ENCODE measurements at regions not wholly inside any gene's neighbourhood (a gene's known extent, or its start where the extent isn't known, plus 50 kb on each side); places are given as distances from the start of the nearest gene placed in this dataset.
A peak's percentile ranks its signal among the peaks of the same experiment; 100 is the strongest.

DNA sequence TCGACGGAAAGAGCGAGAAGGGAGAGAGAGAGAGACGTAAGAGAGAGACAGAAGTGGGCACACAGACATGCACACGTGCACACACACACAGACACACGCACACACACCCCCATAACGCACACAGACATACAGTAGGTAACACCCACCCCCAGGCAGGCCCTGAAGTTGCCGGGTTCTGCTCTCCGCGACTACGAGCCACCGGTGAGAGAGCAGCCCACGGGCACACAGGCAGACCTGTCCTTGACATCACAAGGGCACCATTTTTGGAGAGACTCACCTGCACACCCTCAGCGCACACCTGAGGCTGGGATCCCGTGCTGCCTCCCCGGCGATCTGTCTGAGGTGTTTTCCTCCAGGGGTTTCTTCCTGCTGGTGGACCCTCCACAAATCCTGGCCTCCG is 1171.0 kb upstream of the PCDH10 start:
- H3K4me3 ChIP-seq, result no peak overlapping the region
- H3K27ac ChIP-seq, result no peak overlapping the region
- TF ChIP-seq POLR2AphosphoS5 (IDR thresholded peaks at IDR 0.05) (no peak), POLR2A (IDR thresholded peaks at IDR 0.05) (no peak)
- TF ChIP-seq, protein P1, sequence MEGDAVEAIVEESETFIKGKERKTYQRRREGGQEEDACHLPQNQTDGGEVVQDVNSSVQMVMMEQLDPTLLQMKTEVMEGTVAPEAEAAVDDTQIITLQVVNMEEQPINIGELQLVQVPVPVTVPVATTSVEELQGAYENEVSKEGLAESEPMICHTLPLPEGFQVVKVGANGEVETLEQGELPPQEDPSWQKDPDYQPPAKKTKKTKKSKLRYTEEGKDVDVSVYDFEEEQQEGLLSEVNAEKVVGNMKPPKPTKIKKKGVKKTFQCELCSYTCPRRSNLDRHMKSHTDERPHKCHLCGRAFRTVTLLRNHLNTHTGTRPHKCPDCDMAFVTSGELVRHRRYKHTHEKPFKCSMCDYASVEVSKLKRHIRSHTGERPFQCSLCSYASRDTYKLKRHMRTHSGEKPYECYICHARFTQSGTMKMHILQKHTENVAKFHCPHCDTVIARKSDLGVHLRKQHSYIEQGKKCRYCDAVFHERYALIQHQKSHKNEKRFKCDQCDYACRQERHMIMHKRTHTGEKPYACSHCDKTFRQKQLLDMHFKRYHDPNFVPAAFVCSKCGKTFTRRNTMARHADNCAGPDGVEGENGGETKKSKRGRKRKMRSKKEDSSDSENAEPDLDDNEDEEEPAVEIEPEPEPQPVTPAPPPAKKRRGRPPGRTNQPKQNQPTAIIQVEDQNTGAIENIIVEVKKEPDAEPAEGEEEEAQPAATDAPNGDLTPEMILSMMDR (IDR thresholded peaks at IDR 0.05 in 8 of 11, conservative IDR thresholded peaks at IDR 0.05 in 3 of 11), result no peak
- no peaks in the 10 kb centered on the region for H3K4me1 ChIP-seq
- H3K9me3 ChIP-seq, result peaks cover 0 to 54% (median 39%) of the 10 kb centered on the region in 8 donors
- DNase-seq, result peak; percentile 64
- no peaks in the 10 kb centered on the region for H3K27me3 ChIP-seq (replicated peaks in 1 of 7)
- intact Hi-C loops (cut with DNase I; ENCODE audit: low total_unique reads), result no loop called here
- WGBS, 5 donors, result 93 to 99% (median 96%) methylated on average over 18 of the region's 18 CpGs
- H3K36me3 ChIP-seq, result no peaks in the 10 kb centered on the region

DNA sequence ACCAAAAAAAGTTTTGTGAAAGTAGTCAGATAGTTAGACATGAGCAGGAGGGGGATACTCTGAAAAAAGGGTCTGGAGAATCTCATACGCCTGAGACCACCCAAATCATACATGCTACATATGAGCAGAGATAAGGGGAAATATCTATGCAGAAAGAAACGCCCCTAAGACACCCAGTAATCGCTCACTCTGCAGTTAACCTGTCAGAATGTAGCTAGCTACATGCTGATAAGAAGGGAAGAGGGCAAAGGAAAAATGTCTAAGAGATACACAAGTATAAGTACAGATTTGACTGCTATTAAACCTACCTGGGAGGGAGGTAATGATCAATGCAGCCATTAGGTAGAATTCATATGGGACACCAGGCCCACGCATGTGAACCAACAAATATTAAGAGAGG is 1159.5 kb upstream of the PCDH10 start:
- no peaks in the 10 kb centered on the region for H3K27me3 ChIP-seq (replicated peaks in 1 of 7)
- H3K4me1 ChIP-seq, result no peaks in the 10 kb centered on the region
- H3K4me3 ChIP-seq, result no peak overlapping the region
- WGBS, 5 donors, result 67 to 85% (median 73%) methylated on average over 4 of the region's 4 CpGs
- no peak overlapping the region for H3K27ac ChIP-seq
- no peaks in the 10 kb centered on the region for H3K36me3 ChIP-seq
- no peak for TF ChIP-seq POLR2A (IDR thresholded peaks at IDR 0.05)
- TF ChIP-seq POLR2AphosphoS5 (IDR thresholded peaks at IDR 0.05), result no peak
- TF ChIP-seq, protein P1 (IDR thresholded peaks at IDR 0.05 in 8 of 11, conservative IDR thresholded peaks at IDR 0.05 in 3 of 11), result no peak
- intact Hi-C loops (cut with DNase I; ENCODE audit: low total_unique reads), result no loop called here
- DNase-seq, result no peak
- peaks cover 0 to 4% (median 0%) of the 10 kb centered on the region in 8 donors for H3K9me3 ChIP-seq

DNA sequence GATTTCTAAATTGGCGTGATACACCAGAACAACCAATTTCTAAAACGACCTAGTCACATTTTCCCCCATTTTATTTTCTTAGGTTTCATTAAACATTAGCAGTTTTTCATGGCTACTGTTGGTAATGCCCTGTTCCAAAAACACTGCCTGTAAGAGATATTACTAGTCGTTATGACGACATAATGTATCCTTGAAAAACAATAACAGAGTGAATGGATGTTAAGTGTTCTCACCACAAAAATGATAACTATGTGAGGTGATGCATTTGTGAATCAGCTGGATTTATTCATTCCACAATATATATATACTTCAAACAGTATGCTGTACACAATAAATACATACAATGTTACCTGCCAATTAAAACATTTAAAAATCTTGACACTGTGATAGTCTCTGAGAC is 1147.6 kb upstream of the PCDH10 start:
- WGBS, 5 donors, result 76 to 92% (median 78%) methylated on average over 4 of the region's 4 CpGs
- no peaks in the 10 kb centered on the region for H3K4me1 ChIP-seq
- H3K4me3 ChIP-seq, result no peak overlapping the region
- H3K27me3 ChIP-seq (replicated peaks in 1 of 7), result no peaks in the 10 kb centered on the region
- no peak for DNase-seq
- H3K27ac ChIP-seq, result no peak overlapping the region
- intact Hi-C loops (cut with DNase I; ENCODE audit: low total_unique reads), result no loop called here
- TF ChIP-seq POLR2A (IDR thresholded peaks at IDR 0.05), result no peak
- no peak for TF ChIP-seq POLR2AphosphoS5 (IDR thresholded peaks at IDR 0.05)
- TF ChIP-seq, protein P1 (IDR thresholded peaks at IDR 0.05 in 8 of 11, conservative IDR thresholded peaks at IDR 0.05 in 3 of 11), result no peak
- no peaks in the 10 kb centered on the region for H3K36me3 ChIP-seq
- H3K9me3 ChIP-seq, result no peaks in the 10 kb centered on the region

DNA sequence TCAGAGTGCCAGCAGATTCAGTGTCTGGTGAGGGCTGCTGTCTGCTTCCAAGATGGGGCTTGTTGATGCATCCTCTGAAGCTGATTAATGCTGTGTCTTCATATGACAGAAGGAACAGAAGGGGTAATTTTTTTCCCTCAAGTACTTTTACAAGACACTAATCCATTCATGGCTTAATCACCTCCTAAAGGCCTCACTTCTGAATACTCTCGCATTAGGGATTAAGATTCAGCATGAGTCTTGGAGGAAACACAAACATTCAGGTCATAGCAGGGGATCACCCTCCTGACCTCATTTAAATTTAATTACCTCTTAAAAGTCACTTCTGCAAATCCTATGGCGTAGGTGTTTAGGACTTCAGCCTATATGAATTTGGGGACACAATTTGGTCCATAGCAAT is 1145.5 kb upstream of the PCDH10 start:
- no peak for DNase-seq
- H3K4me1 ChIP-seq, result no peaks in the 10 kb centered on the region
- H3K27ac ChIP-seq, result no peak overlapping the region
- no peak for TF ChIP-seq POLR2AphosphoS5 (IDR thresholded peaks at IDR 0.05)
- TF ChIP-seq, protein P1 (IDR thresholded peaks at IDR 0.05 in 8 of 11, conservative IDR thresholded peaks at IDR 0.05 in 3 of 11), result no peak
- no peak for TF ChIP-seq POLR2A (IDR thresholded peaks at IDR 0.05)
- no peaks in the 10 kb centered on the region for H3K27me3 ChIP-seq (replicated peaks in 1 of 7)
- 41 to 92% (median 87%) methylated on average over 2 of the region's 2 CpGs for WGBS, 5 donors
- no peak overlapping the region for H3K4me3 ChIP-seq
- H3K36me3 ChIP-seq, result no peaks in the 10 kb centered on the region
- H3K9me3 ChIP-seq, result no peaks in the 10 kb centered on the region
- intact Hi-C loops (cut with DNase I; ENCODE audit: low total_unique reads), result no loop called here

Measured in spleen (tissue), 11 donors.